ENCODE measurements at regions not wholly inside any gene's neighbourhood (a gene's known extent, or its start where the extent isn't known, plus 50 kb on each side); places are given as distances from the start of the nearest gene placed in this dataset.

DNA sequence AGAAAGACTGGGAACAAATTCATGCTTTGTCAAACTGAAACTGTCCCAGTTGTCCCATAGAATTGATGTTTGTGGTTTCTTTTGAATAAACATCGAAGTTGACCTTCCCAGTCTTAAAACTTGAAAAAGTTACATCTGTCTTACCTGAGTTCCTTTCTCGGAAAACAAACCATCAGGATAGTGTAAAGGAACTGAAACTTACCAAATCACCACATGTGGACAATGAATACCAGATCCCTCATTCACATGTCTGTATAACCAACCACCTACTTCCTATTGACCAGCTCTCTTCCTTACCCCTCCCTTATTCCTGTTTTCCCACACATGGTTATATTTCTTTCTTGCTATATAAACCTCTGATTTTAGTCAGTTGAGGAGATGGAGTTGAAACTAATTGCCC is 791.7 kb upstream of the PCDH20 start:
- TF ChIP-seq CTCF (CRISPR knock-in tag; IDR thresholded peaks at IDR 0.05) (no peak), CEBPB (IDR thresholded peaks at IDR 0.05; ENCODE audit: borderline replicate concordance, low read depth, low read length) (no peak), JUN (CRISPR knock-in tag; IDR thresholded peaks at IDR 0.05) (no peak), ELF4 (CRISPR knock-in tag; IDR thresholded peaks at IDR 0.05; ENCODE audit: borderline replicate concordance) (no peak)
